ENCODE measurements at regions not wholly inside any gene's neighbourhood (a gene's known extent, or its start where the extent isn't known, plus 50 kb on each side); places are given as distances from the start of the nearest gene placed in this dataset.
A peak's percentile ranks its signal among the peaks of the same experiment; 100 is the strongest.

DNA sequence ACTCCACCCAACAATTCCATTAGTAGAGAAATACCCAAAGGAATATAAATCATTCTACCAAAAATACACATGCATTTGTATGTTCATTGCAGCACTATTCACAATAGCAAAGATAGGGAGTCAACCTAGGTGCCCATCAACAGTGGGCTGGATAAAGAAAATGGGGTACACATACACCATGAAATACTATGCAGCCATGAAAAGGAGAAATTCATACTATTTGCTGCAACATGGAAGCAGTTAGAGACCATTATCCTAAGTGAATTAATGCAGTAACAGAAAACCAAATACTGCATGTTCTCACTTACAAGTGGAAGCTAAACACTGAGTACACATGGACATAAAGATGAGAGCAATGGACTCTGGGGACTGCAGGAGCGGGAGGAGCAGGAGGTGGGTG is 72.4 kb upstream of the MBOAT1 start:
- H3K4me1 ChIP-seq = no peaks in the 10 kb centered on the region
- H3K27ac ChIP-seq = no peak overlapping the region
- peaks cover 0 to 8% of the 10 kb centered on the region in 2 donors for H3K9me3 ChIP-seq
- H3K4me3 ChIP-seq = no peak overlapping the region
- DNase-seq (no peak), ATAC-seq (no peak)
- H3K27me3 ChIP-seq = peaks cover 0 to 5% of the 10 kb centered on the region in 2 donors
- H3K36me3 ChIP-seq = no peaks in the 10 kb centered on the region
- TF ChIP-seq CTCF (IDR thresholded peaks at IDR 0.05) = no peak
- intact Hi-C loops (cut with DNase I) = no loop called here

GRCh38 chr6:20286968-20287565 is 74.8 kb upstream of the MBOAT1 start:
- Histone ChIP-seq H3K4me3 (no peak overlapping the region), H3K27me3 (no peaks in the 10 kb centered on the region), H3K9me3 (peaks cover 0 to 8% of the 10 kb centered on the region in 2 donors), H3K27ac (no peak overlapping the region), H3K4me1 (peaks cover 0 to 7% of the 10 kb centered on the region in 2 donors), H3K36me3 (no peaks in the 10 kb centered on the region)
- ATAC-seq (no peak), DNase-seq (no peak)
- TF ChIP-seq CTCF (IDR thresholded peaks at IDR 0.05) = no peak
- intact Hi-C loops (cut with DNase I) = no loop called here

DNA sequence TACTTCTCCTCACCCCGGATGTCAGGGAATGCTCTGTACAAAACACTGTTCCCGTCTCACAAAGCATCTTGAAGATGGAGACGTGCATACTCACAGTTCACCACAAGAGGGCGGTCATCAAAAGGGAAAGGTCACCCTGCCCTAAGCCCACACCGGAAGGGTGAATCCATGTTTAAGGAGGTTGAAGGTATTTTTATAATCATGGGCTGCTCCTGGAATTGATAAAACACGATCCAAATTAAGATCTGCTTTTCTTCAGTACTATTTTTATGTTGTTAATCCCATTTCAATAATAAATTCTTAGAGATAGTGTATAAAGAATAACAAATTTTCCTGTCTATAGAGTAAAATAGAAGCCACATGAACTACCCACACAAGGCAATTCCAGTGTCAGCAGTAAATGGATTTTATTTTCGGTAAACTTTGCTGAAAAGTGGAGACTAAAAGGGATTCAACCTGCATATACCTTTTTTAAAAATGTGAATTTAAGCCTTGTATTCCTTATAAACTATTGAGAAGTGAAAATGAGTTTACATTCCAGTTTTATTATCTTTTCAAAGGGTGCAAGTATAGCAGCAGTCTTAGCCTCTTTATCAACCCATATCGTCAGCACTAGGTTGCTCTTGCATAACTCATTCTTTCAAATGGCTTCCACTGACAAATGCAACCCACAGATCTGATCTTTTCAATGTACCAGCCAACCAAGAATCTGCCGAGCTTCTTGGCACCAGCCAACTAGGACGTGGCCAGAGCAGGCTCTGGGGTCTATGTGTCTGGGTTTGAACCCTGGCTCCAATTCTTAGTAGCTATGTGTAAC is 79.7 kb upstream of the MBOAT1 start:
- ATAC-seq (peak; percentile 99), DNase-seq (peak in 3 of 4 donors; percentile 64 to 81 (median 66))
- Histone ChIP-seq H3K9me3 (no peaks in the 10 kb centered on the region), H3K27me3 (no peaks in the 10 kb centered on the region), H3K4me1 (peaks cover 0 to 10% of the 10 kb centered on the region in 2 donors), H3K4me3 (no peak overlapping the region), H3K36me3 (no peaks in the 10 kb centered on the region), H3K27ac (no peak overlapping the region)
- intact Hi-C loops (cut with DNase I) = loop anchor here in 1 of 2 donors (5.0 kb wide), 1 partner anchor 235 kb away; no protein-coding TSS in a partner anchor
- TF ChIP-seq CTCF (IDR thresholded peaks at IDR 0.05) = peak; percentile 85 to 95

GRCh38 chr6:20292905-20293304 is 80.6 kb upstream of the MBOAT1 start:
- no peak for ATAC-seq
- Histone ChIP-seq H3K4me3 (no peak overlapping the region), H3K9me3 (no peaks in the 10 kb centered on the region), H3K4me1 (peaks cover 0 to 10% of the 10 kb centered on the region in 2 donors), H3K36me3 (no peaks in the 10 kb centered on the region), H3K27me3 (no peaks in the 10 kb centered on the region), H3K27ac (no peak overlapping the region)
- DNase-seq = no peak
- no peak for TF ChIP-seq CTCF (IDR thresholded peaks at IDR 0.05)
- intact Hi-C loops (cut with DNase I) = loop anchor here in 1 of 2 donors (5.0 kb wide), 1 partner anchor 234 kb away; no protein-coding TSS in a partner anchor

- no peaks in the 10 kb centered on the region for H3K9me3 ChIP-seq
- no peaks in the 10 kb centered on the region for H3K36me3 ChIP-seq
Observed at GRCh38 chr6:20301256-20301655, 89.0 kb upstream of the MBOAT1 start.

More at GRCh38 chr6:20301256-20301655, 89.0 kb upstream of the MBOAT1 start:
- ATAC-seq (no peak), DNase-seq (peak in 1 of 4 donors; percentile 62)
- Histone ChIP-seq H3K27me3 (no peaks in the 10 kb centered on the region), H3K4me1 (no peaks in the 10 kb centered on the region), H3K27ac (no peak overlapping the region), H3K4me3 (no peak overlapping the region)
- TF ChIP-seq CTCF (IDR thresholded peaks at IDR 0.05) = no peak
- intact Hi-C loops (cut with DNase I) = no loop called here

Measured in left lung (tissue), 4 donors.